GM19043 (cell line): ENCODE measurements at regions not wholly inside any gene's neighbourhood (a gene's known extent, or its start where the extent isn't known, plus 50 kb on each side); places are given as distances from the start of the nearest gene placed in this dataset.

Source experiments
- ATAC-seq: cut with Tn5 transposase; IDR thresholded peaks from one replicate; pipeline ENCODE4 v1.9.1; 2021; ENCODE audit warnings: low read depth; ENCODE audit not compliant: unreplicated experiment

GRCh38 chr3:80543154-80543553 is 775.4 kb upstream of the ROBO1 start:
- no peak for ATAC-seq

- ATAC-seq = no peak
Measured at GRCh38 chr3:80542456-80542855, 774.7 kb upstream of the ROBO1 start.

GRCh38 chr3:80537680-80538079 is 769.9 kb upstream of the ROBO1 start:
- no peak for ATAC-seq

GRCh38 chr3:80535286-80535685 is 767.5 kb upstream of the ROBO1 start:
- no peak for ATAC-seq

GRCh38 chr3:80533553-80533952 is 765.8 kb upstream of the ROBO1 start:
- no peak for ATAC-seq

- no peak for ATAC-seq
Measured at GRCh38 chr3:80526153-80526552, 758.4 kb upstream of the ROBO1 start.

GRCh38 chr3:80521081-80521480 is 753.3 kb upstream of the ROBO1 start:
- no peak for ATAC-seq

GRCh38 chr3:80519436-80519835 is 751.6 kb upstream of the ROBO1 start:
- no peak for ATAC-seq

GRCh38 chr3:80496452-80496851 is 728.7 kb upstream of the ROBO1 start:
- ATAC-seq = no peak

GRCh38 chr3:80492162-80492561 is 724.4 kb upstream of the ROBO1 start:
- ATAC-seq = no peak

GRCh38 chr3:80472961-80473360 is 705.2 kb upstream of the ROBO1 start:
- no peak for ATAC-seq

GRCh38 chr3:80472459-80472858 is 704.7 kb upstream of the ROBO1 start:
- no peak for ATAC-seq

- no peak for ATAC-seq
Measured at GRCh38 chr3:80470433-80470832, 702.6 kb upstream of the ROBO1 start.

GRCh38 chr3:80465746-80466145 is 697.9 kb upstream of the ROBO1 start:
- ATAC-seq = no peak

- ATAC-seq = no peak
Measured at GRCh38 chr3:80451393-80451792, 683.6 kb upstream of the ROBO1 start.

- ATAC-seq = no peak
Measured at GRCh38 chr3:80445641-80446040, 677.8 kb upstream of the ROBO1 start.

- no peak for ATAC-seq
Measured at GRCh38 chr3:80445053-80445452, 677.3 kb upstream of the ROBO1 start.

- no peak for ATAC-seq
Measured at GRCh38 chr3:80439490-80439889, 671.7 kb upstream of the ROBO1 start.

- ATAC-seq = no peak
Measured at GRCh38 chr3:80434366-80434765, 666.6 kb upstream of the ROBO1 start.

- ATAC-seq = no peak
Measured at GRCh38 chr3:80424951-80425350, 657.2 kb upstream of the ROBO1 start.

GRCh38 chr3:80408030-80408721 is 640.4 kb upstream of the ROBO1 start:
- ATAC-seq = no peak

GRCh38 chr3:80405618-80406017 is 637.8 kb upstream of the ROBO1 start:
- no peak for ATAC-seq

GRCh38 chr3:80395023-80395422 is 627.2 kb upstream of the ROBO1 start:
- no peak for ATAC-seq
